HepG2 (cell line): ENCODE measurements at regions not wholly inside any gene's neighbourhood (a gene's known extent, or its start where the extent isn't known, plus 50 kb on each side); places are given as distances from the start of the nearest gene placed in this dataset.

Source experiments
- ATAC-seq: fragments of 200-7000 bp; cut with Tn5 transposase; 3 replicates; pipeline ENCODE4 v1.9.1; 2020; ENCODE audit warnings: mild to moderate bottlenecking, moderate library complexity
- BruUV-seq: library from RNA; stranded (reverse); fragments of 400-500 nt; replicated peaks from 2 replicates; lab custom pipeline; 2021; lab: Mats Ljungman, UMichigan
- CTCF ChIA-PET: fragments of 300-600 bp; formaldehyde crosslinking; extraction: SDS; loops from one replicate; lab custom pipeline; 2021; ENCODE audit warnings: low total read pairs, inconsistent platforms, low intra/inter-chr PET ratio; lab: Yijun Ruan, JAX
- POLR2A ChIA-PET: fragments of 350-600 bp; sonication (Branson Sonifier 250); formaldehyde crosslinking; loops from one replicate; lab custom pipeline; 2020; ENCODE audit warnings: antibody characterized with exemption, inconsistent platforms; lab: Yijun Ruan, JAX
- DNase-seq: peaks from one replicate; pipeline ENCODE4 v3.0.0-alpha.2; 2015; ENCODE audit warnings: low spot score
- FAIRE-seq: peaks from 3 replicates; lab custom pipeline; 2011; peaks lifted over from hg19 to GRCh38; lab: Jason Lieb, UNC
- H2AFZ ChIP-seq: one replicate; pipeline ENCODE4 v1.6.1; 2011; ENCODE audit warnings: low read length, inconsistent platforms
- H3K27ac ChIP-seq: fragments of 300-600 bp; 3 replicates; pipeline ENCODE4 v1.8.0; 2011; ENCODE audit warnings: mixed run types, mild to moderate bottlenecking, mixed read lengths, low read length, inconsistent platforms; ENCODE audit not compliant: insufficient read depth; ENCODE audit errors: extremely low read length
- H3K27me3 ChIP-seq, 2 experiments: fragments of 200-600 bp in 1 of 2; 2 replicates in 1 of 2; 3 replicates in 1 of 2; pipeline versions ENCODE4 v1.6.0 to v1.8.0; 2011; ENCODE audit warnings: low read length in 2 of 2, mild to moderate bottlenecking in 2 of 2, moderate library complexity in 2 of 2, inconsistent platforms in 1 of 2; ENCODE audit not compliant: insufficient read depth in 2 of 2, control insufficient read depth in 1 of 2
- H3K36me3 ChIP-seq, 2 experiments: fragments of 200-600 bp in 1 of 2; replicated peaks in 1 of 2; 2 replicates in 1 of 2; 3 replicates in 1 of 2; pipeline versions ENCODE4 v1.5.1 to v1.8.0; 2011; ENCODE audit warnings: low read length in 2 of 2, inconsistent platforms in 1 of 2; ENCODE audit not compliant: insufficient read depth in 2 of 2, control insufficient read depth in 1 of 2
- H3K4me1 ChIP-seq: 2 replicates; pipeline ENCODE4 v1.5.1; 2012; ENCODE audit warnings: low read length, inconsistent platforms; ENCODE audit not compliant: insufficient read depth
- H3K4me2 ChIP-seq: 2 replicates; pipeline ENCODE4 v1.6.0; 2011; ENCODE audit warnings: low read depth, low read length, inconsistent platforms
- H3K4me3 ChIP-seq, 3 experiments: fragments of 200-600 bp in 1 of 3; sonication (generic), shearing (Covaris generic) in 1 of 3; replicated peaks in 1 of 3; 2 replicates each; pipeline ENCODE4 v1.5.1; 2011 to 2016; ENCODE audit warnings: low read length in 3 of 3, inconsistent platforms in 2 of 3, low read depth in 2 of 3, mild to moderate bottlenecking in 2 of 3, control low read depth in 1 of 3, mixed read lengths in 1 of 3; ENCODE audit not compliant: insufficient read depth in 1 of 3
- H3K79me2 ChIP-seq: one replicate; pipeline ENCODE4 v1.6.1; 2011; ENCODE audit warnings: low read length, inconsistent platforms; ENCODE audit not compliant: insufficient read depth
- H3K9ac ChIP-seq: 2 replicates; pipeline ENCODE4 v1.6.0; 2011; ENCODE audit warnings: mild to moderate bottlenecking, low read depth, low read length, inconsistent platforms; ENCODE audit not compliant: insufficient read depth
- H3K9me3 ChIP-seq: 2 replicates; pipeline ENCODE4 v1.5.1; 2012; ENCODE audit warnings: mild to moderate bottlenecking, low read length
- H4K20me1 ChIP-seq: 2 replicates; pipeline ENCODE4 v1.6.0; 2011; ENCODE audit warnings: inconsistent platforms, mild to moderate bottlenecking, low read length, moderate library complexity; ENCODE audit not compliant: insufficient read depth
- BRD4 ChIP-seq: sonication (generic); formaldehyde crosslinking; IDR thresholded peaks from 2 replicates; pipeline ENCODE4 v1.4.0; 2020; ENCODE audit warnings: missing genetic modification reagents
- BRF2 ChIP-seq: sonication (generic); formaldehyde crosslinking; IDR thresholded peaks from 2 replicates; pipeline ENCODE4 v1.8.1; 2022; ENCODE audit warnings: mild to moderate bottlenecking, missing genetic modification reagents
- E2F1 ChIP-seq: sonication (generic); formaldehyde crosslinking; IDR thresholded peaks from 2 replicates; pipeline ENCODE4 v1.5.0; 2020; ENCODE audit warnings: missing genetic modification reagents
- KDM5A ChIP-seq: fragments of 200-600 bp; sonication (generic); IDR thresholded peaks from 2 replicates; pipeline ENCODE4 v1.7.0; 2018; ENCODE audit warnings: antibody characterized with exemption, mild to moderate bottlenecking, low read length, borderline replicate concordance
- KLF6 ChIP-seq: IDR thresholded peaks from 2 replicates; pipeline ENCODE4 v1.8.0; 2016; ENCODE audit warnings: missing biosample characterization, missing genetic modification reagents
- KLF9 ChIP-seq: IDR thresholded peaks from 2 replicates; pipeline ENCODE4 v1.6.1; 2016; ENCODE audit warnings: low read depth
- NFAT5 ChIP-seq: sonication (generic); formaldehyde crosslinking; IDR thresholded peaks from 2 replicates; pipeline ENCODE4 v1.4.0; 2020; ENCODE audit warnings: missing genetic modification reagents
- PHF21A ChIP-seq: sonication (generic); formaldehyde crosslinking; IDR thresholded peaks from 2 replicates; pipeline ENCODE4 v1.5.0; 2020; ENCODE audit warnings: mild to moderate bottlenecking, missing genetic modification reagents
- POLR2AphosphoS2 ChIP-seq: IDR thresholded peaks from 2 replicates; pipeline ENCODE4 v1.6.1; 2011; ENCODE audit warnings: low read depth, low read length, improper control_type of control experiment
- SMC3 ChIP-seq: IDR thresholded peaks from 2 replicates; pipeline ENCODE4 v1.6.1; 2011; ENCODE audit warnings: low read length, improper control_type of control experiment
- SP5 ChIP-seq: IDR thresholded peaks from 2 replicates; pipeline ENCODE4 v1.6.1; 2016; ENCODE audit warnings: low read depth, borderline replicate concordance
- ZNF468 ChIP-seq: sonication (generic); formaldehyde crosslinking; IDR thresholded peaks from 2 replicates; pipeline ENCODE4 v1.8.0; 2022; ENCODE audit warnings: mild to moderate bottlenecking, moderate library complexity, missing genetic modification reagents
- ZNF629 ChIP-seq: sonication (generic); formaldehyde crosslinking; conservative IDR thresholded peaks from 2 replicates; pipeline ENCODE4 v1.5.0; 2020; ENCODE audit warnings: missing genetic modification reagents
- ZNF687 ChIP-seq: sonication (generic); formaldehyde crosslinking; IDR thresholded peaks from 2 replicates; pipeline ENCODE4 v1.5.1; 2020; ENCODE audit warnings: mild to moderate bottlenecking, missing genetic modification reagents, moderate library complexity
- WGBS: methylation state at CpG from one replicate; pipeline ENCODE4 v1.1.6; 2017; ENCODE audit warnings: low lambda C conversion rate; 5-methylcytosine and 5-hydroxymethylcytosine counted together
- in situ Hi-C: cut with HindIII; loops from 2 replicates; pipeline ENCODE4 v1.10.0; 2017; ENCODE audit warnings: low pct_unique_long_range_greater_than_20kb; ENCODE audit not compliant: extremely low pct_ligation_motif_present
- intact Hi-C: fragments of 100-400 bp; cut with micrococcal nuclease; formaldehyde crosslinking; loops from one replicate; pipeline ENCODE4 v1.10.0; 2022; ENCODE audit not compliant: unreplicated experiment

DNA sequence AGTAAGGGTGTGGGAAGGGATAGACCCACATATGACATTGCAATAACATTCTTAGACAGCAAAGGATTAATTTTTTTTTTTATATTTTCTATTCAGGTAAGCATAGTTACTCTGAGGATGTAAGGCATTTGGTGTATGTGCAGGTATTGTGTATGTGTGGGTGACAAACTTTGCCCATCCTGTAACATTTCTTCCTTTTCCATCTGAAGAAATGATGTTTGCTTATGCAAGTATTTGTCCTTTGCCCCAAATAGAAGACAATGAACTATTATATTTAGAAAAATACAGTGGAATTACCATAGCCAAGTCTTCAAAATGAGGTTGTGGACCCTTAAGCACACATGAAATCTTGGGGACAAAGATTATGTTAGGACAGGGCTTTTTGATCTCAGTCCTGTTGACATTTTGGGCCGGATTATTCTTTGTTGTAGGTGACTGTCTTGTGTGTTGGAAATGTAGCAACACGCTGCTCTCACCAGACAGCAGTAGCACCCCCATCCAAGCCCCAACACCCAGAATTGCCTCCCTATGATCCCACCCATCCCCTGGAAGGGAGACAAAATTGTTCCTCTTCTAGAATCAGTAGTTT is 1244.7 kb downstream of the STIM2 start:
- Histone ChIP-seq H3K9me3 (peaks cover 16% of the 10 kb centered on the region; the same call in 1 of the 2 replicates), H3K27ac (peak overlapping the region; percentile 75), H3K4me1 (peaks cover 33% of the 10 kb centered on the region), H3K27me3 (no peaks in the 10 kb centered on the region), H3K4me2 (peak overlapping the region; percentile 33; the same call in 1 of the 2 replicates), H3K79me2 (no peaks in the 10 kb centered on the region), H3K36me3 (no peaks in the 10 kb centered on the region), H3K4me3 (no peak overlapping the region; a peak in 1 of 6 replicates), H2AFZ (no peak overlapping the region), H3K9ac (peak overlapping the region; percentile 41; the same call in 1 of the 2 replicates), H4K20me1 (no peaks in the 10 kb centered on the region)
- ATAC-seq = peak; percentile 91
- FAIRE-seq = no peak
- BruUV-seq = no TSS peak
- ChIA-PET POLR2A (no interaction called here), CTCF (no interaction called here)
- 0% methylated on average over 2 of the region's 2 CpGs for WGBS
- peak; percentile 85 for DNase-seq
- in situ Hi-C loops (no loop called here), intact Hi-C loops (no loop called here)
- TF ChIP-seq KDM5A = no peak
- no peak for TF ChIP-seq BRF2
- no peak for TF ChIP-seq ZNF629
- TF ChIP-seq POLR2AphosphoS2 = no peak
- TF ChIP-seq NFAT5 (CRISPR knock-in tag) = no peak
- TF ChIP-seq ZNF687 (CRISPR knock-in tag) = no peak
- no peak for TF ChIP-seq KLF9
- TF ChIP-seq PHF21A (CRISPR knock-in tag) = no peak
- no peak for TF ChIP-seq ZNF468 (CRISPR knock-in tag)
- no peak for TF ChIP-seq SMC3
- TF ChIP-seq SP5 (CRISPR knock-in tag) = no peak
- no peak for TF ChIP-seq KLF6 (CRISPR knock-in tag)
- TF ChIP-seq E2F1 = no peak
- no peak for TF ChIP-seq BRD4 (CRISPR knock-in tag)
